ENCODE measurements at regions not wholly inside any gene's neighbourhood (a gene's known extent, or its start where the extent isn't known, plus 50 kb on each side); places are given as distances from the start of the nearest gene placed in this dataset.

DNA sequence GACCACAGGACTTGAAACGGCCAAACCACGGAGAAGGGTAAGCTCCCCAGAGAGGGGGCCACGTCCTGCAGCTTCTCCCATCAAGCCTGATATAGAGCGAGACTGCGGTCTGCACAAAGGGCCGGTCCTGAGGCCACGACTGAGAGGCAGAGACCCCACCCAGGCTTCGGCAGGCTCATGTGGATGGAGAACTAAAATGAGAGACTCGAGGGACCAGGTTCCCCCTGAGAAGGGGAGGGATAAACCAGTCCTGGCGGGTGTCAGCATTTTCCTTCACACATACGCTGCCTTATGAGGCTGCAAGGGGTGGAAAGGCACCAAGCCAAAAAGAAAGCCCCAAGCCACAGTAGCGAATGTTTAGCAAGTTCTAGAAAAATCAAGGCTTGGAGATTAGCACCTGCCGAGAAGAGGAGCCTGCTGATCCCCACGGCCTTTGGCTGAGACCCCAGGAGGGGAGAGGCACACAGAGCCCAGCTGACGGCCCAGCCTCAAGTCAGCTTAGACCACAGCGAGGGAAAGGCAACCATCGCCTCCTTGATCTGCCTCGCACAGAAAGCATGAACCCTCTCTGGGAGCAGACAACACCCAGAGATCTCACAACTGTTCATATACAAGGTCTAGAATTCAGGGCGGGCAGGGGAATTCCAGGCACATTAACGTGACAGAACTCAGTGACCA lies 92.6 kb upstream of the RNF32 start:
- Histone ChIP-seq H3K4me3 (replicated peaks in 1 of 4; ENCODE audit: control extremely low read depth in 1 of 4, insufficient read depth in 1 of 4, low read depth in 3 of 4, low read length in 4 of 4) (no peak overlapping the region), H3K4me2 (ENCODE audit: extremely low read depth, insufficient read depth, low read length) (no peak overlapping the region), H3K27me3 (ENCODE audit: control insufficient read depth, insufficient read depth, low read length) (no peaks in the 10 kb centered on the region), H2AFZ (ENCODE audit: low read length) (no peak overlapping the region), H3K4me1 (ENCODE audit: control insufficient read depth, extremely low read depth, insufficient read depth, low read length) (no peaks in the 10 kb centered on the region), H4K20me1 (ENCODE audit: control insufficient read depth, extremely low read depth, insufficient read depth, low read length) (no peaks in the 10 kb centered on the region), H3K36me3 (ENCODE audit: control insufficient read depth, insufficient read depth, low read length) (no peaks in the 10 kb centered on the region), H3K9me3 (ENCODE audit: control insufficient read depth, insufficient read depth, low read depth, low read length) (no peaks in the 10 kb centered on the region), H3K27ac (ENCODE audit: insufficient read depth, low read length) (no peak overlapping the region), H3K9ac (ENCODE audit: insufficient read depth, low read length) (no peak overlapping the region), H3K79me2 (ENCODE audit: control insufficient read depth, insufficient read depth, low read length) (no peaks in the 10 kb centered on the region)
- TF ChIP-seq EZH2 (IDR thresholded peaks at IDR 0.05; ENCODE audit: low read length, missing control alignments): no peak
- TF ChIP-seq, protein P1, sequence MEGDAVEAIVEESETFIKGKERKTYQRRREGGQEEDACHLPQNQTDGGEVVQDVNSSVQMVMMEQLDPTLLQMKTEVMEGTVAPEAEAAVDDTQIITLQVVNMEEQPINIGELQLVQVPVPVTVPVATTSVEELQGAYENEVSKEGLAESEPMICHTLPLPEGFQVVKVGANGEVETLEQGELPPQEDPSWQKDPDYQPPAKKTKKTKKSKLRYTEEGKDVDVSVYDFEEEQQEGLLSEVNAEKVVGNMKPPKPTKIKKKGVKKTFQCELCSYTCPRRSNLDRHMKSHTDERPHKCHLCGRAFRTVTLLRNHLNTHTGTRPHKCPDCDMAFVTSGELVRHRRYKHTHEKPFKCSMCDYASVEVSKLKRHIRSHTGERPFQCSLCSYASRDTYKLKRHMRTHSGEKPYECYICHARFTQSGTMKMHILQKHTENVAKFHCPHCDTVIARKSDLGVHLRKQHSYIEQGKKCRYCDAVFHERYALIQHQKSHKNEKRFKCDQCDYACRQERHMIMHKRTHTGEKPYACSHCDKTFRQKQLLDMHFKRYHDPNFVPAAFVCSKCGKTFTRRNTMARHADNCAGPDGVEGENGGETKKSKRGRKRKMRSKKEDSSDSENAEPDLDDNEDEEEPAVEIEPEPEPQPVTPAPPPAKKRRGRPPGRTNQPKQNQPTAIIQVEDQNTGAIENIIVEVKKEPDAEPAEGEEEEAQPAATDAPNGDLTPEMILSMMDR (conservative IDR thresholded peaks at IDR 0.05 in 1 of 2, IDR thresholded peaks at IDR 0.05 in 1 of 2; ENCODE audit: low read depth in 1 of 2, low read length in 2 of 2): no peak
- no peak for DNase-seq (ENCODE audit: low read depth in 2 of 2)

DNA sequence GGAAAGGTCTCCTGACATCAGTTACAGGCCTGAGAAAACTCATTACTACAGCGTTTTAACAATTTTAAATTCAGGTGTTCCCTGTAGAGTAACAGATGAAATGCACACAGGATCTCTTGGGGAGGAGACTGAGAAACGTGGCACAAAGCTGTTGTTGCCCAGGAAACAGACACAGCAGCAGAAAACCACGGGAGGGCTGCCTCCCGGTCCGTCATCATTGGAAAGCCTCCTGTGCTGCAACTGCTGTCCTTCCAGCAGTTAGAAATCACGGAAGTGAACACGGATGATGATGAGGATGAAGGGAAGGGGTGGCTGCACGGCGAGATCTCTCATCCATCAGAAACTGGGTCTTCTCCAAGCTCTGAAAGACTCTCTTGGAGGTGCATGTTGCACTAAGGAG lies 94.6 kb upstream of the RNF32 start:
- Histone ChIP-seq H4K20me1 (ENCODE audit: control insufficient read depth, extremely low read depth, insufficient read depth, low read length) (no peaks in the 10 kb centered on the region), H3K27me3 (ENCODE audit: control insufficient read depth, insufficient read depth, low read length) (no peaks in the 10 kb centered on the region), H3K9ac (ENCODE audit: insufficient read depth, low read length) (no peak overlapping the region), H2AFZ (ENCODE audit: low read length) (no peak overlapping the region), H3K4me3 (replicated peaks in 1 of 4; ENCODE audit: control extremely low read depth in 1 of 4, insufficient read depth in 1 of 4, low read depth in 3 of 4, low read length in 4 of 4) (no peak overlapping the region), H3K9me3 (ENCODE audit: control insufficient read depth, insufficient read depth, low read depth, low read length) (no peaks in the 10 kb centered on the region), H3K36me3 (ENCODE audit: control insufficient read depth, insufficient read depth, low read length) (no peaks in the 10 kb centered on the region), H3K27ac (ENCODE audit: insufficient read depth, low read length) (no peak overlapping the region), H3K4me2 (ENCODE audit: extremely low read depth, insufficient read depth, low read length) (no peak overlapping the region), H3K79me2 (ENCODE audit: control insufficient read depth, insufficient read depth, low read length) (no peaks in the 10 kb centered on the region), H3K4me1 (ENCODE audit: control insufficient read depth, extremely low read depth, insufficient read depth, low read length) (no peaks in the 10 kb centered on the region)
- TF ChIP-seq, protein P1 (conservative IDR thresholded peaks at IDR 0.05 in 1 of 2, IDR thresholded peaks at IDR 0.05 in 1 of 2; ENCODE audit: low read depth in 1 of 2, low read length in 2 of 2): no peak
- TF ChIP-seq EZH2 (IDR thresholded peaks at IDR 0.05; ENCODE audit: low read length, missing control alignments): no peak
- DNase-seq (ENCODE audit: low read depth in 2 of 2): no peak

DNA sequence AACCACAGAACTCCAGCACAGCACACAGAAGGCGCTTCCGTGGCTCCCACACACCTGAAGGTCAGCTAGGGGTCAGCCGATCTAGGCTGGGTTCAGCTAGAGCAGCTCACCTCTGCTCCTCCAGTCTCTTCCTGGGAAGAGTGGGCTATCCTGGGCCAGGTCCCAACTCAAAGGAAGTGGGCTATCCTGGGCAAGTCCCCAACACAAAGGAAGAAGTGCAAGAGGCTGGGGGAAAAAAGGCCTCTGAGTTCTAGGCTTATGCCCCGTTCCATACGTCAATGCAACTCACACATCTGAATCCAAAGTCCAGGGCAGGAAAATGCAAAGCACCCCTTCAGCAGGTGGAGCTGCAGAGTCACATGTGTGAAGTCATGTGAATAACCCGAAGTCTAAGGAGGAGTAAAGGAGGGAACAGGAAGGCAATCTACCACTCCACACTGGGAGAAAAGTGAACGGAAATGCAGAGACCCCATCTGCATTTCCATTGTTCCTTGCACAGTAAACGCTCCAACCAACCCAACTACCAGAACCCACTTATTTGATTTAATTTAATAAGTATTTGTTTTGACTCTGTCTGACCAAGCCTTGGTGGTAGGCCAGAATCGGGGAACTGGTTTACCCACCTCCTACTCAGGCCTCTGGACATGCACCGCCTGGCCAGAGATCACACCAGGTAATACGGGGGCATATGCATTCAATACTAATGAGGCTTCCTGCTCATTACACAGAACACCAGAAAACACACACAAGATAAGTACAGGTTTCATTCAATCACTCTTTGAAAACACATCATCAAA lies 95.5 kb upstream of the RNF32 start:
- Histone ChIP-seq H3K4me1 (ENCODE audit: control insufficient read depth, extremely low read depth, insufficient read depth, low read length) (no peaks in the 10 kb centered on the region), H3K9ac (ENCODE audit: insufficient read depth, low read length) (no peak overlapping the region), H3K36me3 (ENCODE audit: control insufficient read depth, insufficient read depth, low read length) (no peaks in the 10 kb centered on the region), H3K9me3 (ENCODE audit: control insufficient read depth, insufficient read depth, low read depth, low read length) (no peaks in the 10 kb centered on the region), H2AFZ (ENCODE audit: low read length) (no peak overlapping the region), H3K27me3 (ENCODE audit: control insufficient read depth, insufficient read depth, low read length) (no peaks in the 10 kb centered on the region), H3K4me3 (replicated peaks in 1 of 4; ENCODE audit: control extremely low read depth in 1 of 4, insufficient read depth in 1 of 4, low read depth in 3 of 4, low read length in 4 of 4) (no peak overlapping the region), H4K20me1 (ENCODE audit: control insufficient read depth, extremely low read depth, insufficient read depth, low read length) (no peaks in the 10 kb centered on the region), H3K4me2 (ENCODE audit: extremely low read depth, insufficient read depth, low read length) (no peak overlapping the region), H3K27ac (ENCODE audit: insufficient read depth, low read length) (no peak overlapping the region), H3K79me2 (ENCODE audit: control insufficient read depth, insufficient read depth, low read length) (no peaks in the 10 kb centered on the region)
- TF ChIP-seq EZH2 (IDR thresholded peaks at IDR 0.05; ENCODE audit: low read length, missing control alignments): no peak
- TF ChIP-seq, protein P1 (conservative IDR thresholded peaks at IDR 0.05 in 1 of 2, IDR thresholded peaks at IDR 0.05 in 1 of 2; ENCODE audit: low read depth in 1 of 2, low read length in 2 of 2): no peak
- no peak for DNase-seq (ENCODE audit: low read depth in 2 of 2)
